Hepatocyte (in vitro differentiated cells): ENCODE measurements at regions not wholly inside any gene's neighbourhood (a gene's known extent, or its start where the extent isn't known, plus 50 kb on each side); places are given as distances from the start of the nearest gene placed in this dataset.

Experiments
- EZH2 ChIP-seq: fragments of 200-600 bp; sonication (generic); IDR thresholded peaks from 2 replicates; pipeline ENCODE4 v1.6.1; 2016; ENCODE audit warnings: antibody characterized with exemption, mild to moderate bottlenecking, borderline replicate concordance
- EZH2phosphoT487 ChIP-seq: fragments of 200-600 bp; sonication (generic); IDR thresholded peaks from one replicate; pipeline ENCODE4 v1.6.1; 2018; ENCODE audit warnings: antibody characterized with exemption, mild to moderate bottlenecking, low read depth, moderate library complexity; ENCODE audit not compliant: unreplicated experiment, severe bottlenecking
- TF ChIP-seq, protein P1 (sequence below): fragments of 200-600 bp; sonication (generic); IDR thresholded peaks from 2 replicates; pipeline ENCODE4 v1.5.1; 2016; ENCODE audit warnings: antibody characterized with exemption, mild to moderate bottlenecking; ENCODE audit not compliant: poor library complexity

DNA sequence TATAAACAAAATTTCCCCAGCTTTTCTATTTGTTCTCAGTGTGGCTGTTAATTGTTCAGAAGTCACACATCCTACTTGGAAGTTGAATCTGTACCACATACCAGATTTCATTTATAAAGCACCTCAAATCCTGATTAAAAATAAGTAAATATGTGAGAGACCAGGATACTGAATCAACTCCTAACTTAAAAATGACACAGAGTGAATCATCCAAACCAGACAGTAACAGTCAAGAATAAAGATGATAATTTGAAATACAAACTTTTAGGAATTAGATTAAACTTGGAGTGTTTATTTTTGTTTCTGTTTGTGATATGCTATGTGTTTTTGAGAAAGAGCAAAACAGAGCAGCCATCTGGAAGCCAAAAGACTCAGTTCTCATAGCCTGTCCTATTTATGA is 633.2 kb upstream of the RORB start:
- TF ChIP-seq EZH2phosphoT487: no peak
- TF ChIP-seq, protein P1, sequence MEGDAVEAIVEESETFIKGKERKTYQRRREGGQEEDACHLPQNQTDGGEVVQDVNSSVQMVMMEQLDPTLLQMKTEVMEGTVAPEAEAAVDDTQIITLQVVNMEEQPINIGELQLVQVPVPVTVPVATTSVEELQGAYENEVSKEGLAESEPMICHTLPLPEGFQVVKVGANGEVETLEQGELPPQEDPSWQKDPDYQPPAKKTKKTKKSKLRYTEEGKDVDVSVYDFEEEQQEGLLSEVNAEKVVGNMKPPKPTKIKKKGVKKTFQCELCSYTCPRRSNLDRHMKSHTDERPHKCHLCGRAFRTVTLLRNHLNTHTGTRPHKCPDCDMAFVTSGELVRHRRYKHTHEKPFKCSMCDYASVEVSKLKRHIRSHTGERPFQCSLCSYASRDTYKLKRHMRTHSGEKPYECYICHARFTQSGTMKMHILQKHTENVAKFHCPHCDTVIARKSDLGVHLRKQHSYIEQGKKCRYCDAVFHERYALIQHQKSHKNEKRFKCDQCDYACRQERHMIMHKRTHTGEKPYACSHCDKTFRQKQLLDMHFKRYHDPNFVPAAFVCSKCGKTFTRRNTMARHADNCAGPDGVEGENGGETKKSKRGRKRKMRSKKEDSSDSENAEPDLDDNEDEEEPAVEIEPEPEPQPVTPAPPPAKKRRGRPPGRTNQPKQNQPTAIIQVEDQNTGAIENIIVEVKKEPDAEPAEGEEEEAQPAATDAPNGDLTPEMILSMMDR: no peak
- no peak for TF ChIP-seq EZH2
